Karpas-422 (cell line): ENCODE measurements at regions not wholly inside any gene's neighbourhood (a gene's known extent, or its start where the extent isn't known, plus 50 kb on each side); places are given as distances from the start of the nearest gene placed in this dataset.

Experiments used
- DNase-seq: peaks from one replicate; pipeline ENCODE4 v3.0.0-alpha.2; 2015
- H2AFZ ChIP-seq: fragments of 200-600 bp; sonication (generic); 2 replicates; pipeline ENCODE4 v1.6.1; 2014; ENCODE audit warnings: antibody characterized with exemption, low read length, mixed read lengths
- H3K27ac ChIP-seq: fragments of 200-600 bp; sonication (generic); 2 replicates; pipeline ENCODE4 v1.5.1; 2014; ENCODE audit warnings: mild to moderate bottlenecking, low read length, moderate library complexity
- H3K27me3 ChIP-seq: fragments of 200-600 bp; sonication (generic); 2 replicates; pipeline ENCODE4 v1.6.1; 2014; ENCODE audit warnings: low read length, mixed read lengths
- H3K36me3 ChIP-seq: fragments of 200-600 bp; sonication (generic); 2 replicates; pipeline ENCODE4 v1.6.1; 2014; ENCODE audit warnings: low read length, mixed read lengths; ENCODE audit not compliant: insufficient read depth
- H3K4me1 ChIP-seq: fragments of 200-600 bp; sonication (generic); 2 replicates; pipeline ENCODE4 v1.6.1; 2014; ENCODE audit warnings: mild to moderate bottlenecking, low read length, mixed read lengths
- H3K4me2 ChIP-seq: fragments of 200-600 bp; sonication (generic); 2 replicates; pipeline ENCODE4 v1.6.1; 2014; ENCODE audit warnings: low read length, low read depth, mild to moderate bottlenecking; ENCODE audit not compliant: poor library complexity, severe bottlenecking
- H3K4me3 ChIP-seq: fragments of 200-600 bp; sonication (generic); 2 replicates; pipeline ENCODE4 v1.5.1; 2014; ENCODE audit warnings: mild to moderate bottlenecking, antibody characterized with exemption, low read length, mixed read lengths
- H3K79me2 ChIP-seq: fragments of 200-600 bp; sonication (generic); 2 replicates; pipeline ENCODE4 v1.6.1; 2014; ENCODE audit warnings: mild to moderate bottlenecking, low read length, mixed read lengths
- H3K9ac ChIP-seq: fragments of 200-600 bp; sonication (generic); 2 replicates; pipeline ENCODE4 v1.6.0; 2014; ENCODE audit warnings: low read length
- H3K9me2 ChIP-seq: fragments of 200-600 bp; sonication (generic), shearing (Covaris generic); replicated peaks from 2 replicates; pipeline ENCODE4 v1.6.0; 2014; ENCODE audit warnings: mild to moderate bottlenecking, low read length, moderate library complexity; ENCODE audit not compliant: insufficient read depth
- H3K9me3 ChIP-seq: fragments of 300-700, 200-600 bp; sonication (generic); 2 replicates; pipeline ENCODE4 v1.6.1; 2014; ENCODE audit warnings: low read length, mixed read lengths
- H4K20me1 ChIP-seq: fragments of 200-600 bp; sonication (generic); 2 replicates; pipeline ENCODE4 v1.6.1; 2014; ENCODE audit warnings: mild to moderate bottlenecking, antibody characterized with exemption, low read length, low read depth; ENCODE audit not compliant: insufficient read depth

GRCh38 chr1:90572446-90572845, 144.7 kb downstream of the BARHL2 start:
- H2AFZ ChIP-seq, result no peak overlapping the region
- DNase-seq, result no peak
- no peaks in the 10 kb centered on the region for H3K27me3 ChIP-seq
- H3K4me3 ChIP-seq, result no peak overlapping the region
- H3K27ac ChIP-seq, result no peak overlapping the region
- H3K9me2 ChIP-seq, result no peaks in the 10 kb centered on the region
- H3K9ac ChIP-seq, result no peak overlapping the region
- H3K9me3 ChIP-seq, result no peaks in the 10 kb centered on the region
- H3K4me1 ChIP-seq, result no peaks in the 10 kb centered on the region
- no peaks in the 10 kb centered on the region for H3K79me2 ChIP-seq
- H3K4me2 ChIP-seq, result no peak overlapping the region
- no peaks in the 10 kb centered on the region for H4K20me1 ChIP-seq
- H3K36me3 ChIP-seq, result no peaks in the 10 kb centered on the region

- no peak overlapping the region for H3K9ac ChIP-seq
- H3K36me3 ChIP-seq, result no peaks in the 10 kb centered on the region
- H3K4me1 ChIP-seq, result no peaks in the 10 kb centered on the region
- no peaks in the 10 kb centered on the region for H3K79me2 ChIP-seq
- no peaks in the 10 kb centered on the region for H3K9me2 ChIP-seq
- no peak overlapping the region for H3K4me2 ChIP-seq
- no peak for DNase-seq
- no peak overlapping the region for H3K27ac ChIP-seq
- no peak overlapping the region for H3K4me3 ChIP-seq
- H4K20me1 ChIP-seq, result no peaks in the 10 kb centered on the region
- no peak overlapping the region for H2AFZ ChIP-seq
- no peaks in the 10 kb centered on the region for H3K9me3 ChIP-seq
- no peaks in the 10 kb centered on the region for H3K27me3 ChIP-seq
Measured at GRCh38 chr1:90568436-90568835, 148.7 kb downstream of the BARHL2 start.

DNA sequence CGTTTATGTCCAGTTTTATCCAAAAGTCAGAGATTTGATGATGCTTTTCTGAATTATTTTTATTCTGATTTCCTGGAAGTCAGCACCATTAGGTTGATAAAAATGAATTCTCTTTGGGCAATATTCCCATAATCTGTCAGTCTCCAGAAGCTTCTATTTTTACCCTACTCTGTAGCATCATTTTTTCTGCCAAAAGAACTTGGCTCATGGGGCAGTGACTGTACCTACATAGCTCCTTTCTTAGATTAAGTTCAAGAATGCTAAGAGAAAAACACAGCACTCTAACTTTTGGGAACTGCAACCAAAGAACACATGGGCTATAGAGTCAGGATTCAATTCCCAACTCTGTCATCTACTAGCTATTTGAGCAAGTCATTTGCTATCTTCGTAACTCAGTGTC, 152.9 kb downstream of the BARHL2 start:
- no peaks in the 10 kb centered on the region for H3K79me2 ChIP-seq
- no peak overlapping the region for H3K9ac ChIP-seq
- H3K4me3 ChIP-seq, result no peak overlapping the region
- H3K4me2 ChIP-seq, result no peak overlapping the region
- no peaks in the 10 kb centered on the region for H3K9me2 ChIP-seq
- H3K9me3 ChIP-seq, result no peaks in the 10 kb centered on the region
- H3K36me3 ChIP-seq, result no peaks in the 10 kb centered on the region
- H3K27me3 ChIP-seq, result no peaks in the 10 kb centered on the region
- H3K4me1 ChIP-seq, result no peaks in the 10 kb centered on the region
- DNase-seq, result no peak
- H3K27ac ChIP-seq, result no peak overlapping the region
- H2AFZ ChIP-seq, result no peak overlapping the region
- no peaks in the 10 kb centered on the region for H4K20me1 ChIP-seq

DNA sequence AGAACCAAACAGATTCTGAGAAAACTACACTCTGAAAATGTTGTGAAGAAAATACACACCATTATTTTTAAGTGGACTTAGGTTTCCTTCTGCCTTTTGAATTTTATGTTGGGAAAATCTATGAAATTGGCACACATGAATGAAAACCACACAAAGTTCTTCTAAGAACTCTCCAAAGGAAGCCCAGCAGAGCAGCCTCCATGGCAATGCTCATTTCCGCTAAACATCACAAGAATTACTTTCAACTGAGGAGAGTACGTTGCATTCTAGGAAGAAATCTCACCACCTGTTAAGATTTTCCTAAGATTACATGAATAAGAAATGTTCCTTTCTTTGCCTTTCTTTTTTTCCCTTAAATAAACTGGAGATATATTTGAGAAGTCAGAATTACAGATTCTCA, 154.2 kb downstream of the BARHL2 start:
- no peaks in the 10 kb centered on the region for H3K79me2 ChIP-seq

DNA sequence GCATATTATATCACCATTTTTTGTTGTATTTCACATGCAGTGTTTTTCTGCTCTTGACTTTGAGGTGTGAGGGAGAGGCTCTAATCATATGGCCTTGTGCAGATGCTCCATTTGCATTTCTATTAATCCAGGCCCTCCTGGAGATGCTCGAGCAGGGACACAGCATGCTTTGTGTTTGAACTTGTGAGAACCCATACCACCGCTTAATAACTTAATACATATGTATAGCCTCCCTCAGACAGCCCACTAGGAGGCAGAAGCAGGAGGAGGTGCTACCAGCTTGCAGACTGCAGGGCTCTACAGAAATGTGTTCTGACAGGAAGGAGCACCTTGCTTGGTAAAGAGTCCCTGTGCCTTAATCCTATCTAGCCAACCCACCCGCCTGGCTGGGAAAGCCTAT, 155.2 kb downstream of the BARHL2 start:
- H3K9me2 ChIP-seq, result no peaks in the 10 kb centered on the region
- H3K4me3 ChIP-seq, result no peak overlapping the region
- H3K27ac ChIP-seq, result no peak overlapping the region
- no peaks in the 10 kb centered on the region for H4K20me1 ChIP-seq
- H3K4me2 ChIP-seq, result no peak overlapping the region
- no peaks in the 10 kb centered on the region for H3K9me3 ChIP-seq
- H3K27me3 ChIP-seq, result no peaks in the 10 kb centered on the region
- peak; percentile 60 for DNase-seq
- no peak overlapping the region for H3K9ac ChIP-seq
- H3K4me1 ChIP-seq, result no peaks in the 10 kb centered on the region
- no peaks in the 10 kb centered on the region for H3K36me3 ChIP-seq
- no peak overlapping the region for H2AFZ ChIP-seq
- no peaks in the 10 kb centered on the region for H3K79me2 ChIP-seq

More for the DNA sequence above, 154.2 kb downstream of the BARHL2 start:
- Histone ChIP-seq H3K9me3 (no peaks in the 10 kb centered on the region), H3K4me2 (no peak overlapping the region), H3K27ac (no peak overlapping the region), H3K4me1 (no peaks in the 10 kb centered on the region), H3K36me3 (no peaks in the 10 kb centered on the region), H3K9ac (no peak overlapping the region), H3K4me3 (no peak overlapping the region), H2AFZ (no peak overlapping the region), H3K9me2 (no peaks in the 10 kb centered on the region), H4K20me1 (no peaks in the 10 kb centered on the region), H3K27me3 (no peaks in the 10 kb centered on the region)
- no peak for DNase-seq

- Histone ChIP-seq H2AFZ (no peak overlapping the region), H3K4me3 (no peak overlapping the region), H3K4me1 (no peaks in the 10 kb centered on the region), H3K79me2 (no peaks in the 10 kb centered on the region), H3K27me3 (no peaks in the 10 kb centered on the region), H3K9me2 (no peaks in the 10 kb centered on the region), H3K36me3 (no peaks in the 10 kb centered on the region), H3K27ac (no peak overlapping the region), H3K9me3 (no peaks in the 10 kb centered on the region), H4K20me1 (no peaks in the 10 kb centered on the region), H3K4me2 (no peak overlapping the region), H3K9ac (no peak overlapping the region)
- no peak for DNase-seq
Measured at GRCh38 chr1:90561103-90561783, 155.9 kb downstream of the BARHL2 start.

DNA sequence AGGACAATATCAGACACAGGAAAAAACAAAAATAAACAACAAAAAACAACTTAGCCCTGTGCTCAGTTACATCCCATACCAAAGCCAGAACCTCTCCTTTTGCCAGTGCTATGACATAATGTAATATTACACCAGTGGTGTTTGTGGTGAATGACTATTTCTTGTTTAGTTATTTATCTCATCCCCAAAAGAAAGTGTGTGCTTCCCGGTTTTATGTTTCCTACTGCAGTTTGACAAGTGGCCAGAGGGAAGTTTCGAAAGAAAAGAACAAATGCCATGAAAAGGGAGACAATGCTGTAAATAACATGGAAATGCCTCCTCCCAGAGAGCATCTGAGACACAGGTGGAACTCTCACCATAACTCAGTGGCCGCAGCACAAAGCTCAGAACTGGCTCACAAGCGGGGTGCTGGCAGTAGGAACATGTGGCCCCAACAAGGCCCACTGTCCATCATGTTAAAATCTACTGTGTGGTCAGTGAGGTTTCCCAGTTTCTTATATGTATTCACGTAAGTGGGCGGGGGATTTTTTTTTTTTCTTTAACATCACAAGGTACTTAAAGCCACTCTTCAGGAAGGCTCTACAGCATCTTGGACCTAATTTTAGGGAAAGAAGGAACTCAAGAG, 158.2 kb downstream of the BARHL2 start:
- H3K4me1 ChIP-seq, result no peaks in the 10 kb centered on the region
- no peak overlapping the region for H3K4me2 ChIP-seq
- H3K27me3 ChIP-seq, result no peaks in the 10 kb centered on the region
- H3K9me3 ChIP-seq, result no peaks in the 10 kb centered on the region
- H3K36me3 ChIP-seq, result no peaks in the 10 kb centered on the region
- no peak overlapping the region for H3K27ac ChIP-seq
- no peaks in the 10 kb centered on the region for H3K9me2 ChIP-seq
- DNase-seq, result no peak
- no peak overlapping the region for H3K9ac ChIP-seq
- H2AFZ ChIP-seq, result no peak overlapping the region
- no peak overlapping the region for H3K4me3 ChIP-seq
- no peaks in the 10 kb centered on the region for H4K20me1 ChIP-seq
- H3K79me2 ChIP-seq, result no peaks in the 10 kb centered on the region

DNA sequence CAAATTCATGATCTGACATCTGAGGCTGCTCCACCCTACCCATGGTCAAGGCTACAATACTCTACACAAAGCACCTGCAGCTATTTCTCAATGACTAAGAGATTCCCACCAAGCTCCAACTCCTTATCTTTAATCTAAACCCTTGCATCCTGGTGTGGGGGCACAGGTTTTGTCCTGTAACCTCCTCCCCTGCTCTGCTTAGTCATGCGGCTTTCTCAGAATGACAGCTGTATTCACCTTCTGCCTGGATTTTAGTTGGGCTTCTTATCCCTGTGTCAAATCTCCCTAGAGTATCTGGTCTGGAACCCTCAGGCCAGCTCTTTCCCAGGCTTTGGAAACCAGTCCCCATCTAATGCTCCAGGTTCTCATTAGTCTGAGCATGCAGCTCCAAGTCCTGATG, 159.0 kb downstream of the BARHL2 start:
- Histone ChIP-seq H3K4me2 (no peak overlapping the region), H3K4me1 (no peaks in the 10 kb centered on the region), H3K79me2 (no peaks in the 10 kb centered on the region), H3K27me3 (no peaks in the 10 kb centered on the region), H3K4me3 (no peak overlapping the region), H3K9me2 (no peaks in the 10 kb centered on the region), H3K27ac (no peak overlapping the region), H3K9me3 (no peaks in the 10 kb centered on the region), H3K9ac (no peak overlapping the region), H2AFZ (no peak overlapping the region), H4K20me1 (no peaks in the 10 kb centered on the region), H3K36me3 (no peaks in the 10 kb centered on the region)
- no peak for DNase-seq
